GM21529 (cell line): ENCODE measurements at regions not wholly inside any gene's neighbourhood (a gene's known extent, or its start where the extent isn't known, plus 50 kb on each side); places are given as distances from the start of the nearest gene placed in this dataset.
"Not testable (repeated sequence)": the region's sequence is repeated elsewhere in the genome, so short reads cannot be mapped to it uniquely, and the experiment has no call there.

ENCODE experiments used
- ATAC-seq: cut with Tn5 transposase; IDR thresholded peaks from one replicate; pipeline ENCODE4 v1.9.1; 2021; ENCODE audit not compliant: unreplicated experiment

DNA sequence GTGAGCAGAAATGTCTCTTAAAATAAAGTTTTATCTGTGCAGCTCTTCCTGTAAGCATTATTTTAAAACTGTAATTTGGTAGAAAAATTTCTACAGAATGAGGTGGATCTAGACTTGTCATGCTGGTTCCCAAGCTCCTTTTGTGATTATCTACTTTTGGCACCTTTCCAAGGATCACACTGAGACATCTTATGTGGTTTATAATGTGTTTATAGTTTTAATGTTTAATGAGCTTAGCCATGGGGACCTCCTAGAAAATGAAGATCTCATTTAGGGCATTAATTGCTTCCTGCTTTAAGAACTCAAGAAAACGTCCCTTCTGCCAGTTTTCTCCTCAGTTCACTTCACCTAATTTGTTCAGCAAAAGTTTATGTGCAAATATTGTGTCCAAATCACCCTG is 468.4 kb downstream of the SUCLG1 start:
- ATAC-seq = no peak

DNA sequence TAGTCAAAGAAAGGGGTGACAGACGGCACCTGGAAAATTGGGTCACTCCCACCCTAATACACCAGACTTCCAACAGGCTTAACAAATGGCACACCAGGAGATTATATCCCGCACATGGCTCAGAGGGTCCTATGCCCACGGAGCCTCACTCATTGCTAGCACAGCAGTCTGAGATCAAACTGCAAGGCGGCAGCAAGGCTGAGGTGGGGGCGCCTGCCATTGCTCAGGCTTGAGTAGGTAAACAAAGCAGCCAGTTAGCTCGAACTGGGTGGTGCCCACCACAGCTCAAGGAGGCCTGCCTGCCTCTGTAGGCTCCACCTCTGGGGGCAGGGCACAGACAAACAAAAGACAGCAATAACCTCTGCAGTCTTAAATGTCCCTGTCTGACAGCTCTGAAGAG is 482.5 kb downstream of the SUCLG1 start:
- not testable (repeated sequence) for ATAC-seq

DNA sequence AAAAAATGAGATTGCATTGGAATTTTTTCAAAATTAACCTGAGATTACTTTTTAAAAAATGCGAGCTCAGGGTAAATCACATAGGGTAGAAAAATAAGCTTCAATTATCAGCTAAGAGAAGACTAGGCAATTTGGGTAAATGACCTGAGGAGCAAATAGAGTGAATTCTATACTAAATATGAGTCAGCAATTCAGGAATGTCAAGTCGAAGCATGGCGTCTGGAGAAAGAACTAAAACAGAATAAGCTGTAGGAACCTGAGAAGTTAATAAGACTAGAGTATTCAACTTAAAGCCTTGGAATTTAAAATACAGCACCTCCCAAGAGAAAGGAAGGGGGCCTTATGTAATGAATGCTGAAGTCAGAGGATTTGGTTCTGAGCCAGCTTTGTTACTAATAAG is 487.0 kb downstream of the SUCLG1 start:
- ATAC-seq = no peak

DNA sequence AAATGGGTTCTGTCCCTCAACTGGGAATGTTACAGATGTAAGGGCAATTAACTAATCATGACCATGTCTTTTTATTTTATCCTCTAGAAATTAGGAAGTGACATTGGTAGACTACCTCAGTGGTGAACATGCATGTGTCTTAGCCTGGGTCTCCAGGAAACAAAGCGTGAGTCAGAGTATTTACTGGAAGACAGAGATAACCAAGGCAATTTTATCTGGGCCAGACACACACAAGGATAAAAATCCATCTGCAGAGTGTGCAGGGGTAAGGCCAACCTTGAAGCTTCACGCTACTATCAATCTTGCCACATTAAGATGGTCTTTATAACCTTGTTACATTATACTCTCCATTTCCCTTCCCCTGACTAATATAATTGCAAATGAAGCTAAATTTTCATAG is 487.5 kb downstream of the SUCLG1 start:
- ATAC-seq = no peak

DNA sequence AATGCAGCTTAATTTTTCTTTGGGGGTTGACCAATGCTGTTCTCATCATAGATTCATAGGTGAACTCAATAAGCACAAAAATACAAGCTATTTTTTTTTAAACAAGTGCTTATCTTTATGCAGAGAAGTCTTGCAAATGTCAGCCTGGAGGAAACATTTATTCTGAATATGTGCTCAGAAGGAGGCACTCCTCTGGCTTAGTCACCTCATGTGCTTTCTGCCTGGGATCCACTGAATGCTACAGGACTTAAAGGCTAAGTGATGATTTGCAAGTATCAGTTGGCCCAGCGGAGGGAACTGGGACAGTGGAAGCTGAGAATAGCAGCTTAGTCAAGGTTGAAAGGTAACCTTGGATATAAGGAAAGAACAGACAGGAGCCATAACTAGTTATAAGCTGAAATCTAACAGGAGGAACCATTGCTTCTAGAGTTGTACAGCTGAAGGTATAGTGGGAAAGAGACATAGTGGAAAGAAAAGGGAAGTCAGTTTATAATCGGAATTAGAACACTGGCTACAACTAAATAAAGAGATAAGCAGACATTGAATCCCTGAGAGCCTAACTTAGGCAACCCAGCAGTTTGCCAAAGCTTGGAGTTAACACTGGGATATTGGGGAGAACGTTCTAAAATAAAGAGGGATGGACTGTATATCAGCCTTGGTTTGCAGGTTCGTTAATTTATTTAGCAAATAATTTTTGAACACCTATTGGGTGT is 488.7 kb downstream of the SUCLG1 start:
- ATAC-seq = no peak

DNA sequence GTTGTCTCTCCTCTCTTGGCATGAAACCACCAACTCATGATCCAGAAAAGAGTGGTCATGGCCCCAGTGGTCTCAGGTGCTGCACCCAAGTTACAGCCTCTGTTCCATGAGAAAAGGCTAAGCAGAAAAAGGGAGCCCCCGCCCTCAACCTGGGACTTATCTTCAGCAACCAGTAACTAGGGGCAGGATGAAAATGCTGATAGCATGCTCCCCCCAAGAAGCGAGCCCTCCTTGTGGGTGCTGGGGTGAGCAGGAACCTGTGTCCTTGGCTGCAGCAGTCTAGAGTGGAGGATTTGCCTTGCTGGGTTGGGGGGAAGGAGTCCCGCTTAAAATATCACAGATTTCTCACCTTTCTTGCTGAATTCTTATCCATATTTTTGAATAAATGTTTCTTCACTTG is 490.0 kb downstream of the SUCLG1 start:
- no peak for ATAC-seq

DNA sequence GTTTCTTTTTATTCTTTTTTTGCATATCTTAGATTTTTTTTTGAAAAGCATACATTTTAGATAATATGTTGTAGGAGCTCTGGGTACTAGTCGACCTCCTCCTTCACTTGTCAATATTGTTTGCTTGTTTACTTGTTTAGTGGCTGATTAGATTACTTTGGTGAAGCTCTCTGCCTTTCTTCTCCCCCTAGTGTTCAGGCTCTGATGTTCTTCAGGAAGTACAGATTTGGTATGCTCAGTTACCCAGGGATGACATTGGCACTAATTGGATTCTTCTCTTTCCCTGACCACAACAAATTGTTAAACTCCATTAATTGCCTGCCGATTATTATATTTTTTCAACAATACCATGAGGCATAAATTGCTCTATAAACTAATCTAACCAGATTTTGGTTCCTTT is 491.2 kb downstream of the SUCLG1 start:
- ATAC-seq = no peak

DNA sequence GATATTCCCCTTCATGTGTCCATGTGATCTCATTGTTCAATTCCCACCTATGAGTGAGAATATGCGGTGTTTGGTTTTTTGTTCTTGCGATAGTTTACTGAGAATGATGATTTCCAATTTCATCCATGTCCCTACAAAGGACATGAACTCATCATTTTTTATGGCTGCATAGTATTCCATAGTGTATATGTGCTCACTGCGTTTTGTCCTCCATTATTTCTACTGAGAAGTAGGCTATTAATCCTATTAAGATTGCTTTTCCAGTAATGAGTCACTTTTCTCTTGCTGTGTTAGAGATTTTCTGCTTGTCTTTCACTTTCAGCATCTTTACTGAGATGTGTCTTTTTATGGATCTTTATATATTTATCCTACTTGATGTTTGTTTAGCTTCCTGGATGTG is 492.1 kb downstream of the SUCLG1 start:
- ATAC-seq = not testable (repeated sequence)

DNA sequence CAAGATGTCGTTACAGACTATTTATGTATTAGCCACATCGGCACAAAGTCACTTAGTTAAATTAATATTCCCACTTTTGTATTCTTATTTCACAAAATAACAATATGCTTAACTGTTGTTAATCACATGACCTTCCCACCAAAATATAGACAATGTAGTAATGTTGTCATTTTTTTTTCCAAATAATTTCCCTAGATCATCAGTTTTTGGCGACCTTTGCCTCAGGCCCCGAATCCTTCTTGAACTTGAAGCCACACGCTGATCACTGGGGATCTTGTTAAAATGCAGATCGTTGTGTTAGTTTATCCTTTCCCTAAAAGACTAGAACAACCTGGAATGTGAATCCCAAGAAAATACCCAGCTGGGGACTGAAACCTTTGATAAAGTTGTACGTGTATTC is 497.6 kb downstream of the SUCLG1 start:
- no peak for ATAC-seq

DNA sequence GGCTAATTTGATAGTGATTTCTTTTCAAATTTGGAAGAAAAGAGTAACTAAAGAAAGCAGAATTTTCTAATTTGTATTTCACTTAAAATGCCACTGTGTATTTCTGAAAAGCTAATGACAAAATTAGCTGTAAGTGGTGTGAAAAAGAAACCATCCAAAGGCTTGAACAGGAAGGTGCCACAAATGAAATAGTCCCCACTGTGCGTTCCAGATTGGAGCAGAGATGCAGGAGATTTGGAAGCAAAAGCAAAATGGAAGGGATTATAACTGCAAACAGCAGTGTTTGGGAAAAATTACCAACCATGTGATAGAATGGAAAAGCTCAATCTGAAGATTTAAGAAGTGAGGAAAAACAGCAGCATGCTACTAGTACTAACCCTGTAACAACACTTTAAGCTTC is 498.7 kb downstream of the SUCLG1 start:
- no peak for ATAC-seq

DNA sequence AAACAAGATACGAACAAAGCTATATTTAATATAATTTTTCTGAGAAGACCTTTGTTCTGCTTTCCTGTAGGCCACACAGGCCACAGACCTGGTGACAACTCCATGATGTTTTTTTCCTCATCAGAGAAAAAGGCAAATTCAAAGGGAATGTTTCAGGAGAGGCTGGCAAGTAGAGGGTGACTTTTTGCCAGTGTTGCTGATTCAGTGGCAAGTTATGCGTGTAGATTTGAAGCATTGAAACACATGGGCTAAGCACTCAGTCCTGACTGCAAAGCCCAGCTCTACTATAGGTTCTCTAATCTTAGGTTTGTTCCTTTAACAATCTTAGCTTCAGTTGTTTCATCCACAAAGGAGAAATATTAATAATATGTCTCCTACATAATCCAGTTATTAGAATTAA is 499.8 kb downstream of the SUCLG1 start:
- no peak for ATAC-seq

DNA sequence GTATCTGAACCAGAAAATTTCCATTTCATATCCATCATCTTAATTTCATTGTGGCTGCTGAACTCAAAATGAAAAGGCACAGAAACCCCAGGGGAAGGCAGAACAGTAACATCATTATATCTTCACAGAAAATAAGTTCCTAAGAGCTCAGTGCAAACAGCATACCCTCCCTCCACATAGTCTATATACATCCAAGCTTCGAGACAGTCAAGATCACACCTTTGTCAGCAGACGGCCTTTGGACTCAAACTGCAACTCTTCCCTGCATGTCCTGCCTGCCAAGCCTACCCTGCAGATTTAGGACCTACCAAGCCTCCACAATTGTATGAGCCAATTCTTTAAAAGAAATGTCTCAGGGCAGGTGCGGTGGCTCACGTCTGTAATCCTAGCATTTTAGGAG is 502.1 kb downstream of the SUCLG1 start:
- no peak for ATAC-seq

DNA sequence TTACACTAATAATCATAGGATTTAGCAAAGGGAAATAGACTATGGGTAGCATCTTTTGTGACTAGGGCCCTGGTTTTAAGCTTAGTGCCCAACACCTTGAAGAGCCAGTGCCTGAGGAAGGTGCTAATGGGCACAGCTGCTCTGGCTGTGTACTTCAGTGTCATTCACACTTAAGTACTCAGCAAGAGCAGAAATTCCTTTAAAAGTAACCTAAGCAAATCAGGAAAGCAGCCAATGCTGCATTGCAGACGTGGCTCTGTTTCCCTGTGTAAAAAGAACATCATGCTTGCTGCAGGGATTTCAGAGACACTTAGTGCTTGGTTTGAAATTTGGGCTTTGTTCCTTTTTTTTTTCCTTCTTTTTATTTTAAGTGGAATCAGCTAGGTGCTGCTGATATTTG is 505.4 kb downstream of the SUCLG1 start:
- ATAC-seq = no peak

DNA sequence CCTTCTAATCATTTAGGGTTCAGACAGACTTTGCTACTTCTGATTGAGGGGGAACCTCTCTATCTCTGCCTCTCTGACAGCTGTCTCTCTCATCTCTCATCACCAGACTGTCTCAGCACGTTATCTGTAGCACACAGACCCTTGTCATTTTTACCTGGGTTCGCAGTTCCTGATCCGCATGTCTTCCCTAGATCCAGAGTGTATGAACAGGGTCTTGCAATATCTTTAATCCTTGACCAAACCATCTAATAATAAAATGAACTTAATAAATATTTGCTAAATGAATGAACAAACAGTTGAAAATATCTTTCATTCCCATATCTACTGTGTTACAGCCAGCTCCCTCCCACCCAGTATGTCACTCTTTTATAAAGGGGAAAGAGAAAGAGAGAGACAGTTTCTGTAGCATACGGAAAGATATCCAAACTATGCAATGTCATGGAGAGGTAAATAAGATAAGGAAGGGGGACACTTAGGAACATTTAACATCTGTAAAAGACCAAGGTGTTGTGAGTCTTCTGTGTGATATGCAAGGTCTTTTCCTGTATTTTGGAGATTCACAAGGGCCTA is 507.6 kb downstream of the SUCLG1 start:
- ATAC-seq = no peak

DNA sequence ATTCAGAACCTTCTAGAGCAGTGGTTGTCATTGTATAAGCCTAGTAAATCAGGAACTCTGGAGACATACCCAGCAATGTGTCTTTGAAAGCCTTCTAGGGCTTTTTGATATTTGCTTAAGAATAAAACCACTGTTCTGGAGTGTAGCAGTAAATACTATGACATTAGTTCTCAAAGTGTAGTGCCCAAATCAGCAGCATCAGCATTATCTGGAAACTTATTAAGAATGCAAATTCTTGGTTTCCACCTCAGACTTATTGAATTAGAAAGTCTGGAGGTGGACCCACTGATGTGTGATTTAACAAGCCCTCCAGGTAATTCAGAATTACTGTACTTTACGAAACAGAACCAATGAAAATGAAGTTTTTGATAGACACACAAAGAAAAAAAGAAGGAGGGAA is 509.7 kb downstream of the SUCLG1 start:
- no peak for ATAC-seq

DNA sequence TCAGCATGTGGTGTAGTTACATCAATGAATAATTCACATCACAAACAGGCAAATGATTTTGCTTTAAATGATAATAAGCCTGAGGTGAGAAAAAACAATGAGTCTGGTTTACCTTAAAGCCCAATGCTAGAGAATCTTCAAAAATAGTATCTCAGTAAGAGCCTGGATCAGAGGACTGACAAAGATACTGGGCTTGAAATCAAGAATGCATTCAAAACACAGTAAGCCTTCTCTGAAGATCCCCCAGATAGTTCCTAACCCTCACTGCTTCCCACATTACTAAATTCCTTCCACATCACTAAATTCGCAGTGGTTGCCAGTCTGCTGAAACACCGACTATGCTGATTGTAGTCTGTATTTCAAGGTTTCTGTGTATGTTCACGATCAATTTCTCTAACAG is 514.9 kb downstream of the SUCLG1 start:
- no peak for ATAC-seq

DNA sequence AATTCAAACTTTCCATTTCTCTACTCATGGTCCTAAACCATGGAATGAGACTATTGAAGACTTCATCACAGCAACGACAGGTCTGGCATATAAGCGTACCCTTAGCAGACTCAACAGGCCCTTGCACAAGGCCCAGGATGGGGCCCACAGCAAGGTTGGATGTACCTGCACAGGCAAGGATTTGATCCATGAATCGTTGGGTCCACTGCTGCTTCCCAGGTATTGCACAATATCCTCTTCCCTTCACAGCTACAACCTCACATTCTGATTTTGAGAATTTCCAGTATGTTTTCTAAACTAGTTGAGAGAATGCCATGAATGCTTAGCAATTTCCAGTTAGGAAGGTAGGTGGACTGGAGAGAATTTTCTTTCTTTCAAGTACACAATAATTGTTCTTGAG is 515.8 kb downstream of the SUCLG1 start:
- no peak for ATAC-seq

DNA sequence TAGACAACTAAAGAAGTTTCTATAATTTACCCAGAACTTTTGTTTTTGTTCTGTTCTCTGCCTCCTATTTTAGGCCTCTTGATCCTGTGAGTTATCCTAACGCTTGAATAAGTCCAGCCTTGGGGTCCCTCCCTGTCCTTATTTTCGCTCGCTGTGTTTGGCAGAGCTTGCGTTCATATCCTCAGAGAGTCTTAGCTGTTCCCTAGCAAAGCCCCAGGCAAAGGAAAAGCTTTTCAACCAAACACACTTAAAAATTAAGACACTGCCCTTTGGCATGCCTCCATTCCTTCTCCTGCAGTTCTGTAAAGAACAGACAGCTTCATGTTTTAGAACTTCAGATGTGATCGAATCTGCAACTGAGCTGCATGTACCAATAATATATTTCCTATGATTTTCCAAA is 517.2 kb downstream of the SUCLG1 start:
- ATAC-seq = no peak

DNA sequence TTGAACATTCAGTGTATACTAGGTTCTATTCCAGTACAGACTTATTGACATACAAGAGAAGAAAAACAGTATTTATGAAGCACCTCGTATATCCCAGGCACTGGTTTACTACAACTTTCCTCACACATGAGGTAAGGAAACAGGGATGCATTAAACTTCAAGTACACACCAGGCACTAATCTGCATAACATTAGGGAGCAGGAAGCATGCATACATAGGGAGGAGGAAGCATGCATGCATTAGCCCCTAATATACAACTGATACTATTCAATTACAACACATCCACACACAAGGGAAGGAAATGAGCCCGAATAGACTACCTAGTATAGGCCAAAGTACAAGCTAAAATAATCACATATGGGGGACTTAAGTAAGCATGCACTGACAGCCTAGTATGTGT is 525.3 kb downstream of the SUCLG1 start:
- ATAC-seq = no peak

DNA sequence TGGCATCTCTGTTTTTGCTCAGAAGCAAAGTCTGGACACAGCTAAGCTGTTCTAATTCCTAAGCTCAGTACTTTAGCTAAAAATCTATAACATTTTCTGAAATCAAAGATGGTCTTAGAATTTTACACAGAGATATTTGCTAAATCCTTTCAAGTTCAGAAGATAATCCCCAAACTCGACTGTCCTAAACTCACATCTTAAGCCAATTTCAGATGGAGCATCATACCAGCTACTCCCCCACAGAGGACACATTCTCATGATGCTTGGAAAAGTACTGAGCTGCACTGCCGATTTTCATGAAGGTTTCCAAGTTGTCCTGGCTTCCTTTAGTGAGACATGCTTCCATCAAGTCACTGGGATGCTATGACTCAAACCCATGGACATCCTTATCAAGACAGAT is 535.5 kb downstream of the SUCLG1 start:
- ATAC-seq = no peak

DNA sequence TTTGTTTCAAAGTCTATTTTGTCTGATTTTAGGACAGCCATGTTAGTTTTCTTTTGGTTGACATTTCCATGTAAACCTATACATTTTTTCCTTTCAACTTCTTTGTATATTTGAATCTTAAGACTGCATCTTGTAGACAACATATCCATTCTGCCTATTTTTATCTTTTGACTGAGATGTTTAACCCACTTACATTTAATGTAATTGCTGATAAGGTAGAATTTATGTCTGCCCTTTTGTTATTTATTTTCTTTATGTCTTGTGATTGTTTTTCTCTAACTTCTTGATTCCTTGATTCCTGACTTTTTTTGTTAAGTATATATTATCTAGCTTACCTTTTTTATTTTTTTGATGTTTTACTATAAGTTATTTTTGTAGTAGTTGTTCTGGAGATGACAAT is 542.5 kb downstream of the SUCLG1 start:
- ATAC-seq = no peak

DNA sequence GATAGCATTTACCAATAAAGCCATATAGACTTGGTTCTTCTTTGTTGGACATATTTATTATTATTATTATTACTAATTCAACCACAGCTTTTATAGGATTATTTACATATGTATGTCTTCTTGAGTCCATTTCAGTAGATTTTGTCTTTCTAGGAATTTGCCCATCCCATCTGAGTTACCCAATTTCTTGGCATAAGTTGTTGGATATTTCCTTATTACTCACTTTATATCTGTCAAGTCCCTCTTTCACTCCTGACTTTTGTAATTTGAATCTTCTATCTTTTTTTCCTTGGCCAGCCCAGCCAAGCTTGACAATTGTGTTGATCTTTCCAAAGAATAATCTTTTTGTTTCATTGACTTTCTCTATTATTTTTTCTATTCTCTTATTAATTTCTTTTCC is 543.7 kb downstream of the SUCLG1 start:
- no peak for ATAC-seq

DNA sequence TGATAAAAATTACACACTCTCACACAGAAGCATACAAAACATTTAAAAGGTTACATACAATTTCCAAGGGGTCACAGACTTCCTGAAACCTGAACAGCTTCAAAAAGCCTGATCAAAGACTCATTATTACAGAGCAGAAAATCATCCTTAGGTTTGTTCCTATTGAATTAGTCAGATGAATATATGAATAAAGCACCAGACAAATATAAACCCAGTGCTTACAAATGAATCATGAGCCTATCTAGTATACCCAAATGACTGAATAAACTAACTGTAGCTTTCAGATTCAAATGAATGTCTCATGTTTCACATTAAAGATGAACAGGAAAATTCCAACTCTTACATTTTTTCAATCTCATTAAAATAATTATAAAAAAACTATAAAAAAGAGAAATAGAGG is 550.3 kb downstream of the SUCLG1 start:
- no peak for ATAC-seq
